ENCODE measurements at regions not wholly inside any gene's neighbourhood (a gene's known extent, or its start where the extent isn't known, plus 50 kb on each side); places are given as distances from the start of the nearest gene placed in this dataset.
"Not testable (repeated sequence)": the region's sequence is repeated elsewhere in the genome, so short reads cannot be mapped to it uniquely, and the experiment has no call there.

GRCh38 chr7:128579843-128580242 is 92.2 kb upstream of the GARIN1A start:
- H3K4me1 ChIP-seq (ENCODE audit: control insufficient read depth in 1 of 2, extremely low read depth in 1 of 2, insufficient read depth in 2 of 2, low read length in 2 of 2); H3K9me3 Mint-ChIP-seq; H3K27ac Mint-ChIP-seq; H3K4me3 Mint-ChIP-seq; ATAC-seq (replicated peaks in 1 of 4); DNase-seq; H3K27me3 Mint-ChIP-seq; CTCF ChIA-PET; H3K4me3 ChIP-seq (ENCODE audit: control insufficient read depth in 1 of 2, extremely low read depth in 1 of 2, low read length in 1 of 2); H3K27me3 ChIP-seq (replicated peaks in 1 of 2; ENCODE audit: control insufficient read depth in 2 of 2, extremely low read depth in 1 of 2, insufficient read depth in 2 of 2, low read length in 1 of 2); H3K4me1 Mint-ChIP-seq; H3K9me3 ChIP-seq; POLR2A ChIA-PET; H3K27ac ChIP-seq (ENCODE audit: low read length): not testable (repeated sequence)
- no CpG with 5 or more reads among the region's 4 CpGs for WGBS (ENCODE audit: insufficient coverage)
- peaks cover 0 to 15% of the 10 kb centered on the region in 2 donors for H3K36me3 ChIP-seq (ENCODE audit: control insufficient read depth in 2 of 2, extremely low read depth in 1 of 2, insufficient read depth in 1 of 2, low read length in 1 of 2)
- peaks cover 11% of the 10 kb centered on the region for H3K36me3 Mint-ChIP-seq

GRCh38 chr7:128581100-128581499 is 91.0 kb upstream of the GARIN1A start:
- H3K4me1 Mint-ChIP-seq; H3K4me3 Mint-ChIP-seq; H3K27ac ChIP-seq (ENCODE audit: low read length); H3K4me3 ChIP-seq (ENCODE audit: control insufficient read depth in 1 of 2, extremely low read depth in 1 of 2, low read length in 1 of 2); H3K4me1 ChIP-seq (ENCODE audit: control insufficient read depth in 1 of 2, extremely low read depth in 1 of 2, insufficient read depth in 2 of 2, low read length in 2 of 2); ATAC-seq (replicated peaks in 1 of 4); CTCF ChIA-PET; H3K27ac Mint-ChIP-seq; DNase-seq; H3K27me3 Mint-ChIP-seq; POLR2A ChIA-PET; H3K9me3 Mint-ChIP-seq; H3K27me3 ChIP-seq (replicated peaks in 1 of 2; ENCODE audit: control insufficient read depth in 2 of 2, extremely low read depth in 1 of 2, insufficient read depth in 2 of 2, low read length in 1 of 2); H3K9me3 ChIP-seq: not testable (repeated sequence)
- peaks cover 0 to 15% of the 10 kb centered on the region in 2 donors for H3K36me3 ChIP-seq (ENCODE audit: control insufficient read depth in 2 of 2, extremely low read depth in 1 of 2, insufficient read depth in 1 of 2, low read length in 1 of 2)
- peaks cover 11% of the 10 kb centered on the region for H3K36me3 Mint-ChIP-seq
- no CpG with 5 or more reads among the region's 5 CpGs for WGBS (ENCODE audit: insufficient coverage)

GRCh38 chr7:128581825-128582561 is 90.1 kb upstream of the GARIN1A start:
- peaks cover 0 to 17% of the 10 kb centered on the region in 2 donors for H3K36me3 ChIP-seq (ENCODE audit: control insufficient read depth in 2 of 2, extremely low read depth in 1 of 2, insufficient read depth in 1 of 2, low read length in 1 of 2)
- H3K36me3 Mint-ChIP-seq = peaks cover 20% of the 10 kb centered on the region
- DNase-seq; H3K9me3 ChIP-seq; ATAC-seq (replicated peaks in 1 of 4); H3K4me3 ChIP-seq (ENCODE audit: control insufficient read depth in 1 of 2, extremely low read depth in 1 of 2, low read length in 1 of 2); H3K4me1 ChIP-seq (ENCODE audit: control insufficient read depth in 1 of 2, extremely low read depth in 1 of 2, insufficient read depth in 2 of 2, low read length in 2 of 2); H3K27ac Mint-ChIP-seq; H3K4me1 Mint-ChIP-seq; H3K4me3 Mint-ChIP-seq; H3K27me3 ChIP-seq (replicated peaks in 1 of 2; ENCODE audit: control insufficient read depth in 2 of 2, extremely low read depth in 1 of 2, insufficient read depth in 2 of 2, low read length in 1 of 2); CTCF ChIA-PET; H3K27ac ChIP-seq (ENCODE audit: low read length); H3K9me3 Mint-ChIP-seq; H3K27me3 Mint-ChIP-seq; POLR2A ChIA-PET: not testable (repeated sequence)
- WGBS (ENCODE audit: insufficient coverage) = no CpG with 5 or more reads among the region's 2 CpGs

GRCh38 chr7:128586715-128587114 is 85.4 kb upstream of the GARIN1A start:
- CTCF ChIA-PET; DNase-seq; POLR2A ChIA-PET; H3K4me3 ChIP-seq (ENCODE audit: control insufficient read depth in 1 of 2, extremely low read depth in 1 of 2, low read length in 1 of 2); H3K27me3 ChIP-seq (replicated peaks in 1 of 2; ENCODE audit: control insufficient read depth in 2 of 2, extremely low read depth in 1 of 2, insufficient read depth in 2 of 2, low read length in 1 of 2); H3K4me3 Mint-ChIP-seq; H3K27ac ChIP-seq (ENCODE audit: low read length); H3K4me1 ChIP-seq (ENCODE audit: control insufficient read depth in 1 of 2, extremely low read depth in 1 of 2, insufficient read depth in 2 of 2, low read length in 2 of 2); H3K9me3 Mint-ChIP-seq; H3K27me3 Mint-ChIP-seq; ATAC-seq (replicated peaks in 1 of 4); H3K9me3 ChIP-seq: not testable (repeated sequence)
- peaks cover 0 to 12% (median 11%) of the 10 kb centered on the region in 3 donors for H3K4me1 Mint-ChIP-seq
- H3K27ac Mint-ChIP-seq = peak overlapping the region; percentile 36 to 78
- H3K36me3 ChIP-seq (ENCODE audit: control insufficient read depth in 2 of 2, extremely low read depth in 1 of 2, insufficient read depth in 1 of 2, low read length in 1 of 2) = peaks cover 0 to 12% of the 10 kb centered on the region in 2 donors
- peaks cover 20% of the 10 kb centered on the region for H3K36me3 Mint-ChIP-seq

GRCh38 chr7:128591705-128592104 is 80.4 kb upstream of the GARIN1A start:
- Mint-ChIP-seq H3K4me1 (peaks cover 7 to 15% (median 9%) of the 10 kb centered on the region in 3 donors), H3K36me3 (peaks cover 33% of the 10 kb centered on the region), H3K27me3 (no peaks in the 10 kb centered on the region), H3K9me3 (no peaks in the 10 kb centered on the region), H3K27ac (no peak overlapping the region), H3K4me3 (no peak overlapping the region)
- ChIA-PET CTCF (no interaction called here), POLR2A (no interaction called here)
- peaks cover 0 to 20% of the 10 kb centered on the region in 2 donors for H3K36me3 ChIP-seq (ENCODE audit: control insufficient read depth in 2 of 2, extremely low read depth in 1 of 2, insufficient read depth in 1 of 2, low read length in 1 of 2)
- no peaks in the 10 kb centered on the region for H3K27me3 ChIP-seq (replicated peaks in 1 of 2; ENCODE audit: control insufficient read depth in 2 of 2, extremely low read depth in 1 of 2, insufficient read depth in 2 of 2, low read length in 1 of 2)
- no peaks in the 10 kb centered on the region for H3K9me3 ChIP-seq
- ATAC-seq (replicated peaks in 1 of 4) (no peak), DNase-seq (no peak)
- H3K27ac ChIP-seq (ENCODE audit: low read length) = no peak overlapping the region
- no peaks in the 10 kb centered on the region for H3K4me1 ChIP-seq (ENCODE audit: control insufficient read depth in 1 of 2, extremely low read depth in 1 of 2, insufficient read depth in 2 of 2, low read length in 2 of 2)
- 91% methylated on average over 3 of the region's 5 CpGs for WGBS (ENCODE audit: insufficient coverage)
- H3K4me3 ChIP-seq (ENCODE audit: control insufficient read depth in 1 of 2, extremely low read depth in 1 of 2, low read length in 1 of 2) = no peak overlapping the region

- H3K4me3 Mint-ChIP-seq; H3K27ac ChIP-seq (ENCODE audit: low read length); H3K27me3 Mint-ChIP-seq; H3K9me3 ChIP-seq; H3K4me3 ChIP-seq (ENCODE audit: control insufficient read depth in 1 of 2, extremely low read depth in 1 of 2, low read length in 1 of 2); ATAC-seq (replicated peaks in 1 of 4); CTCF ChIA-PET; H3K4me1 ChIP-seq (ENCODE audit: control insufficient read depth in 1 of 2, extremely low read depth in 1 of 2, insufficient read depth in 2 of 2, low read length in 2 of 2); POLR2A ChIA-PET; H3K9me3 Mint-ChIP-seq; H3K27me3 ChIP-seq (replicated peaks in 1 of 2; ENCODE audit: control insufficient read depth in 2 of 2, extremely low read depth in 1 of 2, insufficient read depth in 2 of 2, low read length in 1 of 2); H3K27ac Mint-ChIP-seq; DNase-seq: not testable (repeated sequence)
- H3K36me3 ChIP-seq (ENCODE audit: control insufficient read depth in 2 of 2, extremely low read depth in 1 of 2, insufficient read depth in 1 of 2, low read length in 1 of 2) = peaks cover 0 to 23% of the 10 kb centered on the region in 2 donors
- peaks cover 9 to 15% (median 12%) of the 10 kb centered on the region in 3 donors for H3K4me1 Mint-ChIP-seq
- WGBS (ENCODE audit: insufficient coverage) = no CpG with 5 or more reads among the region's 3 CpGs
- H3K36me3 Mint-ChIP-seq = peaks cover 33% of the 10 kb centered on the region
Observed at GRCh38 chr7:128592209-128592608, 79.9 kb upstream of the GARIN1A start.

- H3K27me3 Mint-ChIP-seq; H3K9me3 Mint-ChIP-seq; DNase-seq; H3K27me3 ChIP-seq (replicated peaks in 1 of 2; ENCODE audit: control insufficient read depth in 2 of 2, extremely low read depth in 1 of 2, insufficient read depth in 2 of 2, low read length in 1 of 2); H3K27ac Mint-ChIP-seq; H3K4me3 ChIP-seq (ENCODE audit: control insufficient read depth in 1 of 2, extremely low read depth in 1 of 2, low read length in 1 of 2); H3K27ac ChIP-seq (ENCODE audit: low read length); H3K4me3 Mint-ChIP-seq; H3K9me3 ChIP-seq; H3K4me1 ChIP-seq (ENCODE audit: control insufficient read depth in 1 of 2, extremely low read depth in 1 of 2, insufficient read depth in 2 of 2, low read length in 2 of 2); ATAC-seq (replicated peaks in 1 of 4); POLR2A ChIA-PET: not testable (repeated sequence)
- 100% methylated on average over 1 of the region's 6 CpGs for WGBS (ENCODE audit: insufficient coverage)
- CTCF ChIA-PET = interaction anchor here in 1 of 2 donors (0.6 kb wide), 1 partner anchor 20 kb away, joined by 6 read pairs; no protein-coding TSS in a partner anchor
- peaks cover 9 to 19% (median 17%) of the 10 kb centered on the region in 3 donors for H3K4me1 Mint-ChIP-seq
- peaks cover 41% of the 10 kb centered on the region for H3K36me3 Mint-ChIP-seq
- peaks cover 0 to 22% of the 10 kb centered on the region in 2 donors for H3K36me3 ChIP-seq (ENCODE audit: control insufficient read depth in 2 of 2, extremely low read depth in 1 of 2, insufficient read depth in 1 of 2, low read length in 1 of 2)
Observed at GRCh38 chr7:128594061-128594460, 78.0 kb upstream of the GARIN1A start.
